Spleen (tissue), 7 donors: ENCODE measurements at regions not wholly inside any gene's neighbourhood (a gene's known extent, or its start where the extent isn't known, plus 50 kb on each side); places are given as distances from the start of the nearest gene placed in this dataset.

Experiments used
- POLR2A ChIP-seq, 3 donors: fragments of 450-650 bp; IDR thresholded peaks; one replicate each; pipeline ENCODE4 v1.5.1; 2017; ENCODE audit warnings: antibody characterized with exemption in 3 of 3, mild to moderate bottlenecking in 1 of 3
- POLR2AphosphoS5 ChIP-seq, 3 donors: sonication (generic); formaldehyde crosslinking; IDR thresholded peaks; one replicate each; pipeline ENCODE4 v1.5.1; 2017; ENCODE audit warnings: antibody characterized with exemption in 3 of 3
- TF ChIP-seq, protein P1 (sequence below), 11 experiments: fragments of 200-600 bp in 7 of 11; fragments of 450-650 bp in 4 of 11; sonication (generic) in 4 of 11; IDR thresholded peaks in 8 of 11; conservative IDR thresholded peaks in 3 of 11; 1 replicate in 7 of 11; 2 replicates in 4 of 11; pipeline versions ENCODE4 v1.4.0 to v1.8.0; 2016 to 2021; ENCODE audit warnings: antibody characterized with exemption in 11 of 11, inconsistent platforms in 4 of 11, mild to moderate bottlenecking in 1 of 11
- donor health status: DM: no; HTN: no; CAD: no; lungs with moderate emphysema.
- donor health status: DM: no; HTN: no; CAD: no.
- donor health status: DM: no; HTN: no; CAD: no.

DNA sequence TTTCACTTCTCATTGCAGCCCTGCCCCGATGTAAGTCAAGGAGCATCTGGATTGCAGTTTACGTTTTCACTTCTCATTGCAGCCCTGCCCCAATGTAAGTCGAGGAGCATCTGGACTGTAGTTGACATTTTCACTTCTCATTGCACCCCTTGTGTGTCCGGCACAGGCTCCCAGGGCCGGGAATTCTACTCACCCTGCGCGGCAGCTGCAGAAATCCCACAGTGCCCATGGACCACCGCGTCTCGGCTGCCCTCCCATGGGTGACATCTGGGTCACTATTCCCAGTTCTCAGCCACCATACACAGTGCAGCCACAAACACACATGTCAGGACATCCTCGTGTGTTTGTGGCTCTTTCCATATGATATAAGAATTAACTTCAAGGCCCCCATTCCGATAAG lies 378.5 kb downstream of the ADGRD1 start:
- TF ChIP-seq POLR2AphosphoS5 (IDR thresholded peaks at IDR 0.05) (no peak), POLR2A (IDR thresholded peaks at IDR 0.05) (no peak)
- TF ChIP-seq, protein P1, sequence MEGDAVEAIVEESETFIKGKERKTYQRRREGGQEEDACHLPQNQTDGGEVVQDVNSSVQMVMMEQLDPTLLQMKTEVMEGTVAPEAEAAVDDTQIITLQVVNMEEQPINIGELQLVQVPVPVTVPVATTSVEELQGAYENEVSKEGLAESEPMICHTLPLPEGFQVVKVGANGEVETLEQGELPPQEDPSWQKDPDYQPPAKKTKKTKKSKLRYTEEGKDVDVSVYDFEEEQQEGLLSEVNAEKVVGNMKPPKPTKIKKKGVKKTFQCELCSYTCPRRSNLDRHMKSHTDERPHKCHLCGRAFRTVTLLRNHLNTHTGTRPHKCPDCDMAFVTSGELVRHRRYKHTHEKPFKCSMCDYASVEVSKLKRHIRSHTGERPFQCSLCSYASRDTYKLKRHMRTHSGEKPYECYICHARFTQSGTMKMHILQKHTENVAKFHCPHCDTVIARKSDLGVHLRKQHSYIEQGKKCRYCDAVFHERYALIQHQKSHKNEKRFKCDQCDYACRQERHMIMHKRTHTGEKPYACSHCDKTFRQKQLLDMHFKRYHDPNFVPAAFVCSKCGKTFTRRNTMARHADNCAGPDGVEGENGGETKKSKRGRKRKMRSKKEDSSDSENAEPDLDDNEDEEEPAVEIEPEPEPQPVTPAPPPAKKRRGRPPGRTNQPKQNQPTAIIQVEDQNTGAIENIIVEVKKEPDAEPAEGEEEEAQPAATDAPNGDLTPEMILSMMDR (IDR thresholded peaks at IDR 0.05 in 8 of 11, conservative IDR thresholded peaks at IDR 0.05 in 3 of 11): no peak
